ENCODE measurements at regions not wholly inside any gene's neighbourhood (a gene's known extent, or its start where the extent isn't known, plus 50 kb on each side); places are given as distances from the start of the nearest gene placed in this dataset.

- no peak overlapping the region for H3K9ac ChIP-seq
- no peaks in the 10 kb centered on the region for H3K27me3 ChIP-seq (ENCODE audit: insufficient read depth, low read depth)
- TF ChIP-seq CTCF (conservative IDR thresholded peaks at IDR 0.05; ENCODE audit: low read depth, low read length): no peak
- no peak overlapping the region for H3K4me3 ChIP-seq (IDR thresholded peaks at IDR 0.05; ENCODE audit: insufficient read depth, low read depth, low read length)
- no peak overlapping the region for H3K27ac ChIP-seq
- no peaks in the 10 kb centered on the region for H3K79me2 ChIP-seq (ENCODE audit: insufficient read depth, low read depth)
- H3K4me1 ChIP-seq (ENCODE audit: low read depth, poor library complexity, severe bottlenecking): no peaks in the 10 kb centered on the region
- H3K36me3 ChIP-seq (ENCODE audit: insufficient read depth): no peaks in the 10 kb centered on the region
- H3K4me2 ChIP-seq: no peak overlapping the region
- no peak overlapping the region for H2AFZ ChIP-seq (ENCODE audit: low read depth)
- H4K20me1 ChIP-seq (ENCODE audit: insufficient read depth): no peaks in the 10 kb centered on the region
These were observed 147.4 kb upstream of the GATB start for GRCh38 chr4:151908201-151908600.

DNA sequence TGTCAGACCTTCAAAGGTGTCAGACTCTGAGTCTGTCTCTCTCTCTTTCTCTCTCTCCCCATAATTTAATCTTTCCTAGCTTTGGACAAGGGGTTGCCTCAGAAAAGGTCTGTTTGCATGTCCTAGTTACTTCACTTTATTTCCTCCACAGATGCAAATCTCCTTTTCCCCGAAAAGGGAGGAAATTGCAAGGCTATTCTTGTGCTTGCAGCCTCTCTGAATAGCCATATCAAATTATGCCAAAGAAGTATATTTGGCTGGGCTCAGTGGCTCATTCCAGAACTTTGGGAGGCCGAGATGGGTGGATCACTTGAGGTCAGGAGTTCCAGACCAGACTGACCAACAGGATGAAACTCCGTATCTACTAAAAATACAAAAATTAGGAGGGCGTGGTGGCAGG is 145.6 kb upstream of the GATB start:
- no peak for TF ChIP-seq CTCF (conservative IDR thresholded peaks at IDR 0.05; ENCODE audit: low read depth, low read length)
- Histone ChIP-seq H3K9ac (no peak overlapping the region), H3K27me3 (ENCODE audit: insufficient read depth, low read depth) (no peaks in the 10 kb centered on the region), H3K27ac (no peak overlapping the region), H3K4me1 (ENCODE audit: low read depth, poor library complexity, severe bottlenecking) (no peaks in the 10 kb centered on the region), H3K36me3 (ENCODE audit: insufficient read depth) (no peaks in the 10 kb centered on the region), H3K79me2 (ENCODE audit: insufficient read depth, low read depth) (no peaks in the 10 kb centered on the region), H2AFZ (ENCODE audit: low read depth) (no peak overlapping the region), H3K4me3 (IDR thresholded peaks at IDR 0.05; ENCODE audit: insufficient read depth, low read depth, low read length) (no peak overlapping the region), H3K4me2 (no peak overlapping the region), H4K20me1 (ENCODE audit: insufficient read depth) (no peaks in the 10 kb centered on the region)

- no peaks in the 10 kb centered on the region for H3K27me3 ChIP-seq (ENCODE audit: insufficient read depth, low read depth)
- TF ChIP-seq CTCF (conservative IDR thresholded peaks at IDR 0.05; ENCODE audit: low read depth, low read length): no peak
- H3K4me3 ChIP-seq (IDR thresholded peaks at IDR 0.05; ENCODE audit: insufficient read depth, low read depth, low read length): no peak overlapping the region
- H3K36me3 ChIP-seq (ENCODE audit: insufficient read depth): no peaks in the 10 kb centered on the region
- H2AFZ ChIP-seq (ENCODE audit: low read depth): no peak overlapping the region
- no peak overlapping the region for H3K9ac ChIP-seq
- H3K4me2 ChIP-seq: no peak overlapping the region
- H3K27ac ChIP-seq: no peak overlapping the region
- no peaks in the 10 kb centered on the region for H4K20me1 ChIP-seq (ENCODE audit: insufficient read depth)
- no peaks in the 10 kb centered on the region for H3K4me1 ChIP-seq (ENCODE audit: low read depth, poor library complexity, severe bottlenecking)
- H3K79me2 ChIP-seq (ENCODE audit: insufficient read depth, low read depth): no peaks in the 10 kb centered on the region
These were observed 144.4 kb upstream of the GATB start for GRCh38 chr4:151905197-151905596.

DNA sequence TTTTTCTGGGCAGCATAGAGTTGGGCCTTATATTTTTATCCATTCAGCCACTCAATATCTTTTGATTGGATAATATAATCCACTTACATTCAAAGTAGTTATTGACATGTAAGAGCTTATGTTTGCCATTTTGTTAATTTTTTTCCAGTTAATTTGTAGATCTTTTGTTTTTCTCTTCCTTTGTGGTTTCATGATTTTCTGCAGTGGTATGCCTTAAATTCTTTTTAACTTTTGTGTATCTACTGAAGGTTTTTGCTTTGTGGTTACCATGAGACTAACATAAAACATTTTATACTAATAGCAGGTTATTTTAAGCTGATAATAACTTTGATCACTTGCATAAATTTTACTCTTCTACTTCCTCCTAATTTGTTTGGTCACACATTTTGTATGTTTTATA is 140.8 kb upstream of the GATB start:
- Histone ChIP-seq H3K4me1 (ENCODE audit: low read depth, poor library complexity, severe bottlenecking) (no peaks in the 10 kb centered on the region), H3K79me2 (ENCODE audit: insufficient read depth, low read depth) (no peaks in the 10 kb centered on the region), H2AFZ (ENCODE audit: low read depth) (no peak overlapping the region), H3K4me2 (no peak overlapping the region), H3K36me3 (ENCODE audit: insufficient read depth) (no peaks in the 10 kb centered on the region), H3K9ac (no peak overlapping the region), H3K27me3 (ENCODE audit: insufficient read depth, low read depth) (no peaks in the 10 kb centered on the region), H4K20me1 (ENCODE audit: insufficient read depth) (no peaks in the 10 kb centered on the region), H3K4me3 (IDR thresholded peaks at IDR 0.05; ENCODE audit: insufficient read depth, low read depth, low read length) (no peak overlapping the region), H3K27ac (no peak overlapping the region)
- no peak for TF ChIP-seq CTCF (conservative IDR thresholded peaks at IDR 0.05; ENCODE audit: low read depth, low read length)

DNA sequence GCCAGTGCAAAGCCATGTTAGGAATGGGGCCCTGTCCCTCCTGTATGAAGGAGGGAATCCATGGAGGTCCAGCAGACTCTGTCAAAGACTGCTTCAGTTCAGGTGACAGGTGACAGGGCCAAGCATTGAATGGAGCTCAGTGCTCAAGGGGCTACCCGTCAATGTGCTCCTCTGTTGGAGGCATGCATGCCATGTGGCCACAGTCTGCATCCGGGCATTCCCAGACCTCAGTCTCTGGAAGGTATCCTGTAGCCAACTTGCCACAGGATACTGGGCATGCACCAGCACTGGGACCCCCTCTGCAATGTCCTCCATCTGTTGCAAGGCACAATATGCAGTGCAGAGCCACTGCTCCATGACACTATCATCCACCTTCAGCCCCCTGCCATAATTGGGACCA is 136.1 kb upstream of the GATB start:
- H3K4me3 ChIP-seq (IDR thresholded peaks at IDR 0.05; ENCODE audit: insufficient read depth, low read depth, low read length): no peak overlapping the region
- H3K27me3 ChIP-seq (ENCODE audit: insufficient read depth, low read depth): no peaks in the 10 kb centered on the region
- no peaks in the 10 kb centered on the region for H4K20me1 ChIP-seq (ENCODE audit: insufficient read depth)
- no peak overlapping the region for H3K9ac ChIP-seq
- no peaks in the 10 kb centered on the region for H3K4me1 ChIP-seq (ENCODE audit: low read depth, poor library complexity, severe bottlenecking)
- H3K36me3 ChIP-seq (ENCODE audit: insufficient read depth): no peaks in the 10 kb centered on the region
- no peak for TF ChIP-seq CTCF (conservative IDR thresholded peaks at IDR 0.05; ENCODE audit: low read depth, low read length)
- no peak overlapping the region for H3K4me2 ChIP-seq
- H3K27ac ChIP-seq: no peak overlapping the region
- no peaks in the 10 kb centered on the region for H3K79me2 ChIP-seq (ENCODE audit: insufficient read depth, low read depth)
- no peak overlapping the region for H2AFZ ChIP-seq (ENCODE audit: low read depth)
